ENCODE measurements at regions not wholly inside any gene's neighbourhood (a gene's known extent, or its start where the extent isn't known, plus 50 kb on each side); places are given as distances from the start of the nearest gene placed in this dataset.

DNA sequence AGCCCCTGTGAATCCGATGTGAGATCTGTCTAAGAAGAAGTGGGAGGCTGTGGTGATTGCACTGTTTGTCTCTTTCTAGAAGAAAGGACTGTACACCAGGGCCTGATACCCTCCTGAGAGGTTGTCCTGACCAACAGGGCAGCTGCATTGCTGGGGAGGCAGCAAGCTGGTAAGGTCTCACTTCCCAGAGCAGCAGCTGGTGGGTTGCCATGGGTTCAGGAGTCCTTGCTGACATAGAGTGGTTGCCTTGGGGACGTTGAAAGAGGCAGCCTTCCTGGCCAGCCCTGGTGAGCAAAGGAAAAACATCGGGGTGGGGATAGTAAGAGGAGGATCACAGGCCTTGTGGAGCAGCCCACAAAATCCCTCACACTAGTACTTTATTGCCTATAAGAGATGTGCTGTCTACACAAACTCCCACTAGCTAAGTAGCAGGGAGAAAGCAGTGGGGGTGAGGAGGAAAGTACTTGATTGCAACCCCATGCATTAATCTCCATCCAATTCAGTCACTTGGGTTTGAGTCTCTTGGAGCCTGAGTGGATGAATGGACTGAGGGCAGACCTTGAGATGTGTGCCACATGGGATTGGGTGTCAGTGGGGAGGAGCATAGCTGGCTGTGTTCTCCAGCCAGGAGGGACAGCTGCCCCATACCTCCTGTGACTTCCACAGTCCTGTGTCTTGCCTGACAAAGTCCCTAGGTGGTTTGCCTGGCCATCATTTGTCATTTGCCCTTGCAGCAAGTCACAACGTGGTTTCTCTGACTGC is 143.8 kb upstream of the RPL38 start:
- no peak for DNase-seq

DNA sequence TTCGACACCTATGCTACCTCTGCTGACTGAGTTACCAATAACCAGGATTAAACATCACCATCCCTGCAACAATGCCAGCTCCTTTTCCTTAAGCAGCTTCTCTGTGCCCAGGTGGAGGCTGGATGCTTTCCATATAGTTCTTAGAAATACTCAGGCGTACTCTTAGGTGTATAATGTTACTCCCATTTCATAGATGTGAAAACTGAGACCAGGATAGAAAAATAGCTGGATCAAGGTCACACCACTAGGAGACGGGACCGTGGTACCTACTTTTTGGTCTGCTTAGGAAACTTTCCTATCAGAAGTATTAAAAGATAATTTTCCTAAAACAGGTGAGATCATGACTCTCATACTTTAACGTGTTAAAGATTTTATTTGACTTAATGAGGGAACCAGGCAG is 141.7 kb upstream of the RPL38 start:
- DNase-seq, result no peak

DNA sequence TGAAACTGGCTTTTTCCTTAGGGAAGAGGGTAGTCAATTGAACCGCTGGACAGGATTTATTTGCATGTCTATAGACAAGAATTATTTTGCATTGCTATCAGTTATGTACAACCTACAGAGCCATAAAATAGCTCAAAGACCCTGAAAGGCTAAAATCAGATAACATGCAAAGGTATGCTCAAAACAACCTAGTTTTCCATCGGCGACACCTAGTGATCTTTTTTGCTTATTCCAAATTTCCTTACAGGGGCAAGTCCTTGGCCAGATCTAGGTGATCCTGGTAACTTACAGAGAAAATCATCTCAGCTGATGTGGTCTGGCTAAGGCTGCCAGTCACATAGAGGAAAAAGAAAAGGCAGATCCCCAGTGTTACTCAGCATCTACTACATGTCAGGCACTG is 141.2 kb upstream of the RPL38 start:
- DNase-seq, result no peak

DNA sequence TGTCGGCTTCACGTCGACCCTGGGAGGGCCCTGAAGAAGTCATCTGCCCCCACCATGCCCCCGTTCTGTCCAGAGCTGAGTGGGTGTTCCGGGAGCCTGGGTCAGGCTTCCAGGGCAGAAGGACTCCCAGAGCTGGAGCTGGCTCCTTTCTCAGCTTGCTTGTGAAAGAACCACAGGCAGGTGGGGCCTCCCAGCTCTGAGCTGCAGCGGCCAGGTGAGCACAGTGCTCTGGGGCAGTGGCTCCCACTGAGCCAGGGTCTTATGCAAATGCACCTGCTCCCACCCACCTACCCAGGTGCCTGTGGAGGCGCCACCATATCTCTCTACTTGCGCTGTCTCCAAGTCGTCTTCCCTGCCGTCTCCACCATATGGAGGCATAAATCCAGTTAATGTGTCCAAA is 140.0 kb upstream of the RPL38 start:
- DNase-seq, result no peak

DNA sequence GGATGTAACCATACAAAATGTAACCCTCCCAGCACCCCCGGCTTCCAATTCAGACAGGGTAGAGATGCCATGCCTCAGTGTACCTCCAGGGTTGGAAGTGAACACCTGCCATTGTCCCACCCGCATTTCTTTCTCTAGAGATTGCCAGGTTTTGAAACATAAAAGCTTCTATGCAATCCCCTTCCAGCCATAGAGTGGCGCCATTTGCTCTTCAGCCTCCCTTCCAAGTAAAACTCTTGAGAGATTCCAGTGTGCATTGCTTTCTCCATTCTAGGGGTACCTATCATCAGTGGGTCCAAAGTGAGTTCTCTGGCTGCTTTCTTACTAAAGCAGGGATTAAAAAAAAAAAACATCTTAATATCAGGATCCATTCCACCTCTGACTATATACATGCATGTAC is 133.1 kb upstream of the RPL38 start:
- no peak for DNase-seq

DNA sequence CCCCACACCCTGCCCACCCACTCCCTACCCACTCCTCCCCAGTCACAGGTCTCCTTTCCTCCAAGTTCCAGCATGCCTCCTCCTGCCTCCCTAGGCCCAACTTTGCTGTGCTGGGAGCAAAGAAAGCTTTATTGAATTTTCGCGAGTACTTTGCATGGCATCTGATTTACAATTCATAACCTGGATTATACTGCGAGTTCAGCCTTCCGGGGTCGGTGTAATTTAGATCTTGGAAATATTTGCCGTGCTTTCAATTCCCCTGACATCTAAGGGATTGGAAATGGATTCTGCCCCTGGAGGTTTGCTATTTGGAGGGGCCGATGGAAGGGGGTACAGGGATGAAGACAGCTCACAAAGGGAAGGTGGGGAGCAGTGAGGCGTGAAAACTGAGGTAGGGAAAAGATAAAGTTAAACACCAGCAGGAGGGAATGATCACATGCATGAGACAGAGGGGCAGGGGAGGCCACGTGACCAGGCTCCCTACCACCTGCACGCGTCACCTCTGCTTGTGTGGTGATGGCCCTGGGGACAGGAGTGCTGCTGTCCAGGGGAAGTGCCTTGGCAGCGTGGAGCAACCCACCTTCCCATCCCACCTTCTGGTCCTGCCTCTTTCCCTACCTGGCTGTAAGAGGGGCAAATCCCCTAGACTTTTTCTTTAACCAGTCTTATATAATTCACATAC is 132.3 kb upstream of the RPL38 start:
- no peak for DNase-seq

DNA sequence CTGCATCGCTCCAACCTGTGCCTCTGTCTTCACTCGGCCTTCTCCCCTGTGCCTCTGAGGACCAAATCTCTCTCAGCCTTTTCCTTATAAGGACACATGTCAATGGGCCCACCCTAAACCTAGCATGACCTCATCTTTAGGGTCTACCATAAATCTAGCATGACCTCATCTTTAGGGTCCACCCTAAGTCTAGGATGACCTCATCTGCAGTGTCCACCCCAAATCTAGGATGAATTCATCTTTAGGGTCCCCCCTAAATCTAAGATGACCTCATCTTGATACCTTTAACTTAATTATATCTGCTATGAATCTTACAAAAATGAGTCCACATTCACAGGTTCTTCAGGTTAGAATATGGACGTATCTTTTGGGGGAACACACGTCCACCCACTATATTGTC is 131.1 kb upstream of the RPL38 start:
- no peak for DNase-seq

DNA sequence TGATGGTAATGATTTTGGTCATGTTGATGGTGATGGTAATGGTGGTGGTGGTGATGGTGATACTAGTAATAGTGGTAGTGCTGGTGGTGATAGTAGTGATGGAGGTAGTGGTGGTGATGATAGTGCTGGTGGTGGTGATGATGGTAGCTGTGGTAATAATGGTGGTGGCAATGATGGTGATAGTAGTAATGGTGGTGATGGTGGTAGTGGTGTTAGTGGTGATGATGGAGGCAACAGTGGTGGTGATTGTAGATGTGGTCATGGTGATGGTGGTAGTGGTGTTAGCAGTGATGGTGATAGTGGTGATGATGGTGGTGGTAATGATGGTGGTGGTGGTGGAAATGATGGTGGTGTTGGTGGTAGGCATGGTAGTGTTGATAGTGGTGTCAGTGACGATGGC is 127.0 kb upstream of the RPL38 start:
- no peak for DNase-seq

DNA sequence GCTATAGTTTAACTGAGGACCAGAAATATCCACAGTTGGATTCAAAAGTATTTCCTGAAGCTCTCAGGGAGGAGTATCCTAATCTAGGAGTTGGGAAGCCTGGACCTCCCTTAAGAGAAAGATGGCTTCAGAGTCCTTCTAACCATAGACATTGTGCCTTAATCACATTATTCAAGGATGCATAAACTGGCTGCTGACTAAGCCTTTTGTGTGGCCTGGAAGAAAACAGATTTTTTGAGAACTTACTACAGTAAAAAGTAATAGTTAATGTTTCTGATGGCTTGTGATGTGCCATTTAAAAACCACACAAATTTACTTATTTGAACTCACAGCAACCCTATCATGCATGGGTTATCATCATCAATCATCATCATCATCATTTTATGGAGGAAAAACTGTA is 126.2 kb upstream of the RPL38 start:
- no peak for DNase-seq

DNA sequence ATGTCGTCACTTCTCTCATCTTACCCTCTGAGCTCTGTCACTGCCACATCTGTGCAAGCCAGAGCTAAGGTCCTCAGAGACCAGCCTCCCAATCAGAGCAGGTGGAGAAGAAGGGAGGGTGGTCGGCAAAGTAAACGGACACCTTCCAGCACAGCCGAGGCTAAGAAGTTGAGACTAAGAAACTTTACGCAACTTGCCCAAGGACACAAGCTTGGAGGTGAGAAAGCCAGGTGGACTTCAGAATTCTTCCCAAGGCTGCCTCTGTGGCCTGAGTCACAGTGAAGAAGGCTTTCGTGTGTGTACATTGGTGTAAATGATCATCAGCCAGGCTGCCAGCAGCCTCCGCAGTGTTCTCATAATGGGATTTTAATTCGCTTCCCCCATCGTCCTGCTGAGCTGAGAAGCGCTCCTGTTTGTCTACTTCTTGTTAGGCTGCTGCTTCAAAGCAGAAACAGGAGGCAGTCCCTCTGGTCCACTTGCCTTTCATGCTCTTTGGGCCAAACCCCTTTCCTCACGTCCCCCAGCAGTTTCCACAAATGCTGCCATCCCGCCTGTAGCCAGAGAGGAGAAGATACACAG is 125.0 kb upstream of the RPL38 start:
- no peak for DNase-seq

DNA sequence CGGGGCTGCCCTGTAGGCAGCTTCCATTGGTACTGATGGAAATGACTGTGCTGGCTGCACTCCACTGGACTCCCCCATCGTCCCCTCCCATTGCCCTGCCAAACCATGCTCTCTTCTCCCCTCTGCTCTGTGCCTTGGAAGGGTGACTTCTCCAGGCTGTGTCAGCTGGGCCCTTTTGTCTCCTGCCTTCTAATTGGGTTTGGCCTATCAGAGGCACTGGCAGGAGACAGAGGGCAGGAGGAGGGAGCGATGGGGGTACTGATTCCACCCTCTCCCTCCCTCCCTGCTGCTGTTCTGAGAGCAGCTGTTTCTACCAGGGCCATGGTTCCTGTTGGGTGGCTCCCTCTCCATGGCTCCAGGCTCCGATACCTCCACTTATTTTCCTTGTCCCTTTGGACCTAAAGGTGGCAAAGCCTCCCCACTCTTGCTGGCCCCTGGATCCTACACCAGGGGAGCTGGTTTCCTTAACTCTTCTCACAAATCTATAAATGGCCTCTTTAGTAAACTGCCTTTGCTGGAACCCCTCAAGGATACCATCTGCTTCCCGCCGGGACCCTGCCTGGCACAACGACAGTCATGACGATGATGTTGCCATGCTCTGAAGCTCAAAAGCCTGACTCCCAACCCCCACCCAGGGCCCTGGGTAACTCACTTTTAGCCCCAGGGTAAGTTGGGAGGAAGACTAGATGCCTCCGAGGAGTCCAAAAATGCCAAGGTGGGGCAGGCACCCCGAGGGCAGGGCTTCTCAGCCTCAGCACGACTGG is 123.8 kb upstream of the RPL38 start:
- DNase-seq, result no peak

DNA sequence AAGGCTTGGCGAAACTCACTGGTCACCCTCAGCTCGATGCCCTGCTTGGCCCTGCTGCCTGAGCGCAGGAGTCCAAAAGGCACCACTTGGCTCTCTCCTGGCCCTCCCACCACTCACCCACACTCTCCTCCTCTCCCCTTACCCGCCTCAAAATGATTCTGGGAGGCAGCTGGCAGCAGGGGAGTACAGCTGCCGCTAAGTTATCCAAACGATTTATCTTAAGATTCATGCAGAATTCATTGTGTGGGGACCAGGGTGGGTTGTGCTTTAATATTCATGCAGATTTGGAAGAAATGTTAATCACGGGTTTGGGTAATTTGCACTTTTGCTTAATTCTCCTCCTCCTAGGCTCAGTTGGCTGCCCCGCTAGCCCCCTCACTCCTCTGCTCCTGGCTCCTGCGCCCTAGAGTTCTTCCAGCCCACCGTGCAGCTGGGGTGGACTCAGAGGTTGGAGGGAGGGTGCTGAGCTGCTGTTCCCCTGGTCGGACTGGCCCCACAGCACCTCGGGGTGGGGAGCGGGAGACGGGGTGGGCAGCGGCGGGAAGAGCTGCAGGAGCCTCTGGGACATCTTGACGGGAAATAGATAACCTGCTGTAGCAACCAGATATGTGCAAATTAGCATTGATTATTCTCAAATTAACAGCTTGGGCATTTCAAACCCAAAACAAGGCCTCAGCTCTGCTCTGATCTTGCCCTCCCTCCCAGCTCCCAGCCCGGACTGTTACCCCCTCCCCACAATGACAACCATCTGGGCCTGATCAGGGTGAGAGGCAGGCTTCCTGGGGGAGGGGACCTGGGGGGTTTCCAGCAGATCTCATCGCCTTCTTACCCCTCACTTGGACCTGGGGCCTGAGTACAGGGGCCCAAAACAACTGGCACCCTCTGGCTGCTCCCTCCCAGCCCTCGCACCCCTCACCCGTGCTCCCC is 122.6 kb upstream of the RPL38 start:
- no peak for DNase-seq

DNA sequence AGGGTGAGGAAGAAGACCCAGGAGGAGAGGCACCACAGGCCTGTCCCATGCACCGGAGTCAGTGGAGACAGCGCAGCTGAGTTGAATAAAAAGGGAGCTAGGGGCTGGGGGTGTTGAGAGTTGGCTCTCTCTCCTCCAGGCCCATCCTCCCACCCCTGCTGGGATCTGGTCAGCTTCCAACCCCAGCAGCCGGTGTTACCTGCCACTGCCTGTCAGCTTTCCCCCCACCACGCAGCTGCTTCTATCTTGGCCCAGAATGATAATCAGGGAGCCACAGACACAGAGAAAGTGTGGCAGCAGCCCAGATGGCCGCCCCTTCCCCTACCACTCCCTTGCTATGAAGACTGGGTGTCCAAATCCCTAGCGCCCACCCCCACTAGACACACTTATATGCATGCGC is 120.6 kb upstream of the RPL38 start:
- no peak for DNase-seq

DNA sequence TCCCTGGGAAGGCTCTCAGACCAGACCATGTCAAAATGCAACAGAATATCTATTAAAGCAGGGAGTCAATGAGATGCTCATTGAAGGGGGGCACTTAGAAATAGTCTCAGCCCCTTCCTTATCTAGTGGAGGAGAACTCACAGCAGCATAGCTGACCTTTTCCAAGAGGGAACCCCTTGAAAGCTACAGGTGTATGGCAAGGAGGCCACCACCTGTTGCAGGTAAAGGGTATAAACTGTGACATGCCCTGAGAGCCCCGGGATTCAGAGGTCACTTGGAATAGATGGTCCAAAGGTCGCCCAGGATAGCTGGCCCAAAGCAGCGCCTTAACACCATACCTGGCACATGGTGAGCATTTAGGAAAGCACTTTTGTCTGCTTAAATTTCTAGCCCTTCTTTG is 120.2 kb upstream of the RPL38 start:
- no peak for DNase-seq

DNA sequence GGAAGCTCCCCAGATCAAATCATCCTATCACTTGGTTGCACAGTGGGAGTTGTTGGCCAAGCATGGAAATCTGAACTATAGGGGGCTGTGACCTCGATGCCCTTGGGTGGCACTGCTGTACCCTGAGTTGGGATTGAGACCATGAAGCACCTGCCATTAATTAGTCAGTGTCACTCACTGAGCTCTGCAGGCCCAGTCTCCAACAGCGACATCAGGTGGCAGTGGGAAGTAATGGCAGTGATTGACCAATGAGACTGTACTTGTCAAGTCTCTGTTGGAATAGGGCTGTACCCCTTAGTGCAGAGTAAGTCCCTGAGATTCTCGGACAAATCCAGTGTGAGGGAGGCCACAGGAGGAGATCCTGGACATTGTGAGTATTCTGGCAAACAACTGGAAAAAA is 118.0 kb upstream of the RPL38 start:
- DNase-seq, result no peak

DNA sequence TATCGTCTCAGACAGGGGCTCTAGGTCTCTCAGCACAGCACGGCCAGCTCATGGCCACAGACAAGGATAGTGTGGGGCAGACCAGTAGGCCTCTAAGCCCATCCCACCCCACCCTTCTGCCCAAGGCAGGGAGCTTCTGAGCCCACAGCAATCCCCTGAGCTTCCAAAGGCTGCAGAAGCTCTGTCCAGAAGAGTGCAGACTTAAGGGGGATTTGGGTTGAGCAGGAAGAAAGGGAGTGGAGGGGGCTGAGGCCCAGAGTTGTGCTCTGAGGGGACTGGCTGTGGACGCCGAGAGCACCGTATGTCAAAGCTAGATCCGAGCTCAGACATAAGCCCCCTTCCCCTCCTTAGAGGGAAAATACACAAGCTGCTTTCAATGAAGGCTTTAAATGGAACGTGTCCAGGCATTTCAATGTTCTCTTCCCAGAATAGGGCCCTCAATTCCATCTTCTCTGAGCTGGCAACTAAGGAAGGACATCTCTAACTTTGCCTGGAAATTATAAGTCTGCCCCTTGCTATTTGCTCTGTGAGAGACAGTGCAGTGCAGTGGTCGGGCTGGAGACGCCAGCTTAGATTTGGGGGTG is 116.4 kb upstream of the RPL38 start:
- DNase-seq, result no peak

DNA sequence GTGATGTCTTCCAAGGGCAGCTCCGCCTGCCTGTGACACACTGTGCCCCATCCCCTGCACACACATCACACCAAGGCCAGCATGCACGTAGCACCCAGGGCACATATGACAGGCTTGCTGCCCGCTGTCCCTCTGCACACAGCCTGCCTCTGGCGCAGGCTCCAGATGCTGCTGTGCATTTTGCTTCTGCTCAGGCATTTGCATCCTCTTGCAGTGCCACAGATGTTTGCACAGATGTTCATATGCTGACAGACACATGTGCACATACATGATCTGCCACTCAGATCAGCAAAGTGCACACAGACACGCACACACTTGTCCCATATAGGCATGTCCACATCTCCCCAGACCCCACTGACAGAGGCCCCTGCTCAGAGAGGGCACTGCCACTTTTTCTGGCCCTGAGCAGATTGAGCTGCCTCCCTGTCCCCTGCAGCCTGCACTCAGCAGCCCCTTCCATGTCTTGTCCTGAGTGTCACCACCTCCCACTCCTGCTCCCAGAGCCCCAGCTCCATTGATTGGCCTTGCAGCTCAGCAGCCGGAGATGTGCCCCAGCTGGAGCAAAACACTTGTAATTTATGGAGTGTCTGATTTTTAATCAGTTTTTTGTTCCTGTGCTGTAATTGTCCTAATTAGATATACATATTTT is 115.1 kb upstream of the RPL38 start:
- DNase-seq, result no peak

DNA sequence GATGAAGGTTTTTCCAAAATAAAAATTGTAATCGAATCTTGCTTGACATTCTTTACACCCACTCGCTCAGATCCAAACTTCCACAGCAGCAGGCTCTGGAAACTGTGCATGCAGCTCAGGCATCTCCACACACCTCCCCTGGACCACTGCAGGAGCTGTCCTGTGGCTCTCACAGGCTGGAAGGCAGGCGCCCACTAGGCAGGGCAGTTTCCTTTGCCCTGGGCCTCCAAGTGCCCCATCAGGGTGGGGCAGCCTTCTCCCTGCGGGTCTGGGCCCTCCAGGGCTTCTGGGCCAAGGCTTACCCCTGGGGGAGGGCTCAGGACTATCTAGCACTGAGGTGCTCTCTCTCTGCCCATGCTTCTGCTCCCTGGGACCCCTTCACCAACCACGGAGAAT is 114.5 kb upstream of the RPL38 start:
- DNase-seq, result no peak

DNA sequence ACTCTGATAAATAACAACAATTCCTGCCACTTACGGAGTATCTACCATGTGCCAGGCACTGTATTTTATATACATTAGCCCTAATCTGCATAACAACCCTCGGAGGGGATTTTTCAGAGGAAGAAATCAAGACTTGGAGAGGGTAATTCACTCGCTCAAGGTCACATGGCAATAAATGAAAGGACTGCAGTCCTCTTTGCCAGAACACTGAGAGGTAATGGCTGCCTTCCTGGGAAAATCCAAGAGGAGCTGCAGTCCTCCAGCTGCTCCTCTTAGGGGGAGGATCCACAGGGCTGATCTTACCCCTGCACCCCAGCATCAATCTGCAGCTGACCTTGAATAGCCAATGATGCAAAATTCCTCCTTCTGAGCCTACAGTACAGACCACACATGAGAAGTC is 114.1 kb upstream of the RPL38 start:
- no peak for DNase-seq

DNA sequence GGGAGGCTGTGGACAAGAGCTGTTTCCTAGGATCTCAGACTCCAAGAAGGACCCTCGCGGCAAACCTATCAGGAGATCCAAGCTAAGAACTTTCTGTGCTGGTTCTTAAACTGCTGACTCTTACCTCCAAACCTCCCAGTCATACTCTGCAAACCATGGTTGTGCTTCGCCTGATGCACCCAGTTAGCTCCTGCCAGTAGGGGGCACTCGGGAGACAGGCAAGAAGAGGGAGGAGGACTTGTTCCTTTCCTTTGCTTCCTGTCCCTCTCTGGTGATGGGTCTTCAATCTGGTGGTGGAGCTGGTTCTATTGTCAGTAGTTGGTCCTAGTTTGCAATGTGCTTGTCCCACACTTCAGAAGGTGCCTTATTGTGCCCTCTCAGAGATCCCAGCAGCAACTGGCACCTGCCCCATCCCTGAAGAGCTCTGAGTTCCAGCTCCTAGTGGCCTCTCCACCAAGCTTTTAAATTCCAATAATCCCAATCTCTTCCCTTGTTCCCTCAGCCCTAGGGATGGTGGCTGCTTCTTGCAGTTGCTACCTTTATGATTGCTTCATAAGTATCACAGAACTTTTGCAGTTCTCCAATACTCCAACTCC is 113.5 kb upstream of the RPL38 start:
- DNase-seq, result peak; percentile 19

DNA sequence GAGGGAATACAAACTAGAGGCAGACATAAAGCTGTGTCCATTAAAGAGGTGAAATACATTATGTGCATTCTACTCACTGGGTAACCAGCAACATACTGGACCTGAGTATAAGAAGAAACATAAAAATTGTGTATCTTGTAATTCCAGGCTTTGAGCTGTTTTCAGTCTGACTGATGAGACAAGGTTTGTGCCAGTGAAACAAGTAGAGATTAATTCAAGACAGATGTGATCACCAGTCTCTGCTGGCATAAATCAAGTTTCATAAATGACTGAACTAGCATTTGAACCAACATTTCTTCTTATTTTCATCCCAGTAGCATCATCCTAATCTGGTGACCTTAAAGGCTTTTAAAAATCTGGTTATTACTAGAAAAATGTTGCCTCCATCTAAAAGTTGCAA is 108.8 kb upstream of the RPL38 start:
- no peak for DNase-seq
